GM23248 (cell line): ENCODE measurements at regions not wholly inside any gene's neighbourhood (a gene's known extent, or its start where the extent isn't known, plus 50 kb on each side); places are given as distances from the start of the nearest gene placed in this dataset.

ENCODE experiments used
- EZH2 ChIP-seq: fragments of 200-600 bp; sonication (generic); IDR thresholded peaks from 2 replicates; pipeline ENCODE4 v1.6.1; 2018; ENCODE audit warnings: antibody characterized with exemption, mild to moderate bottlenecking; ENCODE audit not compliant: insufficient read depth, poor library complexity, severe bottlenecking
- EZH2phosphoT487 ChIP-seq: fragments of 200-600 bp; sonication (generic); IDR thresholded peaks from 2 replicates; pipeline ENCODE4 v1.6.1; 2018; ENCODE audit warnings: antibody characterized with exemption, moderate library complexity, mild to moderate bottlenecking, low read depth; ENCODE audit not compliant: insufficient read depth

- no peak for TF ChIP-seq EZH2phosphoT487
- TF ChIP-seq EZH2: no peak
These were observed 691.7 kb upstream of the SLC35B3 start for GRCh38 chr6:9126878-9127560.
